Body of pancreas (tissue), 4 donors: ENCODE measurements at regions not wholly inside any gene's neighbourhood (a gene's known extent, or its start where the extent isn't known, plus 50 kb on each side); places are given as distances from the start of the nearest gene placed in this dataset.

ENCODE experiments used
- ATAC-seq: fragments of 150-250 bp; one replicate; pipeline ENCODE4 v1.9.1; 2016
- DNase-seq, 4 donors: peaks; one replicate each; pipeline ENCODE4 v3.0.0-alpha.2; 2019
- H3K27ac ChIP-seq, 4 donors: fragments of 200-600 bp; sonication (generic); 1 replicate in 3 of 4; 2 replicates in 1 of 4; pipeline versions ENCODE4 v1.5.1 to v1.6.1; 2016 to 2019; ENCODE audit warnings: mild to moderate bottlenecking in 1 of 4, mixed read lengths in 1 of 4, moderate library complexity in 1 of 4
- H3K27me3 ChIP-seq, 2 donors: fragments of 200-600 bp; sonication (generic); one replicate each; pipeline ENCODE4 v1.6.0; 2016; ENCODE audit warnings: mild to moderate bottlenecking in 1 of 2
- H3K36me3 ChIP-seq, 2 donors: fragments of 200-600 bp; sonication (generic); replicated peaks in 1 of 2; 2 replicates each; pipeline ENCODE4 v1.5.1; 2016; ENCODE audit warnings: low read depth in 2 of 2; ENCODE audit not compliant: insufficient read depth in 1 of 2
- H3K4me1 ChIP-seq: fragments of 200-600 bp; sonication (generic); one replicate; pipeline ENCODE4 v1.6.0; 2016
- H3K4me3 ChIP-seq, 2 donors: fragments of 200-600 bp; sonication (generic); 1 replicate in 1 of 2; 2 replicates in 1 of 2; pipeline ENCODE4 v1.5.1; 2016 to 2019
- H3K9me3 ChIP-seq, 3 donors: fragments of 200-600 bp; sonication (generic); 1 replicate in 2 of 3; 2 replicates in 1 of 3; pipeline ENCODE4 v1.5.1; 2016
- CTCF ChIP-seq, 7 experiments: fragments of 450-650 bp in 4 of 7; fragments of 200-600 bp in 3 of 7; sonication (generic) in 3 of 7; IDR thresholded peaks; one replicate each; pipeline ENCODE4 v1.5.1; 2016 to 2019; ENCODE audit warnings: antibody characterized with exemption in 7 of 7
- POLR2A ChIP-seq, 3 donors: fragments of 450-650 bp; IDR thresholded peaks; one replicate each; pipeline ENCODE4 v1.6.1; 2016; ENCODE audit warnings: antibody characterized with exemption in 3 of 3, mild to moderate bottlenecking in 2 of 3
- WGBS, 2 donors: methylation state at CpG; one replicate each; pipeline ENCODE4 v1.1.5; 2017; 5-methylcytosine and 5-hydroxymethylcytosine counted together
- intact Hi-C: fragments of 100-400 bp; cut with DNase I; formaldehyde crosslinking; loops from one replicate; pipeline ENCODE4 v1.15.1; 2023

GRCh38 chr21:20396798-20397197 is 601.4 kb upstream of the NCAM2 start:
- Histone ChIP-seq H3K4me3 (no peak overlapping the region), H3K4me1 (no peaks in the 10 kb centered on the region), H3K9me3 (no peaks in the 10 kb centered on the region), H3K36me3 (no peaks in the 10 kb centered on the region), H3K27ac (no peak overlapping the region), H3K27me3 (no peaks in the 10 kb centered on the region)
- ATAC-seq (no peak), DNase-seq (no peak)
- intact Hi-C loops, result no loop called here
- 69 to 73% methylated on average over 8 to 10 of the region's 10 CpGs for WGBS, 2 donors
- no peak for TF ChIP-seq CTCF (IDR thresholded peaks at IDR 0.05)
- no peak for TF ChIP-seq POLR2A (IDR thresholded peaks at IDR 0.05)

GRCh38 chr21:20404915-20405314 is 593.3 kb upstream of the NCAM2 start:
- no peak overlapping the region for H3K27ac ChIP-seq
- H3K27me3 ChIP-seq, result no peaks in the 10 kb centered on the region
- TF ChIP-seq POLR2A (IDR thresholded peaks at IDR 0.05) (no peak), CTCF (IDR thresholded peaks at IDR 0.05) (no peak)
- H3K4me1 ChIP-seq, result no peaks in the 10 kb centered on the region
- 71 to 77% methylated on average over 6 of the region's 6 CpGs for WGBS, 2 donors
- intact Hi-C loops, result no loop called here
- H3K9me3 ChIP-seq, result no peaks in the 10 kb centered on the region
- DNase-seq, result no peak
- no peak for ATAC-seq
- H3K36me3 ChIP-seq, result no peaks in the 10 kb centered on the region
- H3K4me3 ChIP-seq, result no peak overlapping the region

GRCh38 chr21:20418353-20418752 is 579.9 kb upstream of the NCAM2 start:
- DNase-seq (no peak), ATAC-seq (no peak)
- Histone ChIP-seq H3K27ac (no peak overlapping the region), H3K27me3 (no peaks in the 10 kb centered on the region), H3K9me3 (no peaks in the 10 kb centered on the region), H3K36me3 (no peaks in the 10 kb centered on the region), H3K4me1 (no peaks in the 10 kb centered on the region), H3K4me3 (no peak overlapping the region)
- 65 to 70% methylated on average over 6 of the region's 6 CpGs for WGBS, 2 donors
- TF ChIP-seq CTCF (IDR thresholded peaks at IDR 0.05) (no peak), POLR2A (IDR thresholded peaks at IDR 0.05) (no peak)
- intact Hi-C loops, result no loop called here

- intact Hi-C loops, result no loop called here
Observed at GRCh38 chr21:20419772-20420171, 578.4 kb upstream of the NCAM2 start.

More at GRCh38 chr21:20419772-20420171, 578.4 kb upstream of the NCAM2 start:
- no peak for ATAC-seq
- TF ChIP-seq CTCF (IDR thresholded peaks at IDR 0.05), result no peak
- H3K9me3 ChIP-seq, result no peaks in the 10 kb centered on the region
- 47 to 57% methylated on average over 2 of the region's 2 CpGs for WGBS, 2 donors
- H3K4me1 ChIP-seq, result no peaks in the 10 kb centered on the region
- H3K27me3 ChIP-seq, result no peaks in the 10 kb centered on the region
- H3K4me3 ChIP-seq, result no peak overlapping the region
- no peaks in the 10 kb centered on the region for H3K36me3 ChIP-seq
- DNase-seq, result no peak
- no peak overlapping the region for H3K27ac ChIP-seq
